H9 (cell line): ENCODE measurements at regions not wholly inside any gene's neighbourhood (a gene's known extent, or its start where the extent isn't known, plus 50 kb on each side); places are given as distances from the start of the nearest gene placed in this dataset.

ENCODE experiments used
- DNase-seq: peaks from one replicate; pipeline ENCODE4 v3.0.0-alpha.2; 2017
- H2AFZ ChIP-seq: one replicate; pipeline ENCODE4 v1.6.1; 2013; ENCODE audit warnings: mild to moderate bottlenecking, low read length, control low read depth, moderate library complexity
- H2AK5ac ChIP-seq: 2 replicates; pipeline ENCODE4 v1.6.1; 2013; ENCODE audit warnings: low read length, control low read depth, mixed read lengths; ENCODE audit not compliant: insufficient read length
- H2BK120ac ChIP-seq: one replicate; pipeline ENCODE4 v1.6.1; 2013; ENCODE audit warnings: low read depth, mild to moderate bottlenecking, low read length, control low read depth, inconsistent platforms; ENCODE audit not compliant: poor library complexity, severe bottlenecking
- H2BK12ac ChIP-seq: 2 replicates; pipeline ENCODE4 v1.6.1; 2013; ENCODE audit warnings: low read length, control low read depth, mixed read lengths, low read depth; ENCODE audit not compliant: insufficient read length
- H2BK15ac ChIP-seq: 2 replicates; pipeline ENCODE4 v1.6.1; 2013; ENCODE audit warnings: low read depth, low read length, control low read depth
- H2BK20ac ChIP-seq: one replicate; pipeline ENCODE4 v1.6.1; 2013; ENCODE audit warnings: low read depth, mild to moderate bottlenecking, low read length, control low read depth, inconsistent platforms; ENCODE audit not compliant: poor library complexity, severe bottlenecking
- H2BK5ac ChIP-seq: 2 replicates; pipeline ENCODE4 v1.6.1; 2013; ENCODE audit warnings: low read length, control low read depth, mixed read lengths; ENCODE audit not compliant: insufficient read length
- H3K14ac ChIP-seq: 2 replicates; pipeline ENCODE4 v1.6.1; 2013; ENCODE audit warnings: low read length, control low read depth; ENCODE audit not compliant: insufficient read depth
- H3K18ac ChIP-seq: 2 replicates; pipeline ENCODE4 v1.6.1; 2013; ENCODE audit warnings: low read depth, mild to moderate bottlenecking, mixed read lengths, low read length, control low read depth; ENCODE audit not compliant: insufficient read length
- H3K23ac ChIP-seq: 2 replicates; pipeline ENCODE4 v1.6.1; 2013; ENCODE audit warnings: low read length, control low read depth, mixed read lengths, low read depth; ENCODE audit not compliant: insufficient read length
- H3K23me2 ChIP-seq: 2 replicates; pipeline ENCODE4 v1.6.1; 2013; ENCODE audit warnings: low read depth, mild to moderate bottlenecking, mixed read lengths, low read length, control low read depth; ENCODE audit not compliant: insufficient read length, poor library complexity, severe bottlenecking
- H3K27ac ChIP-seq: 2 replicates; pipeline ENCODE4 v1.5.1; 2013; ENCODE audit warnings: low read length, control low read depth, mixed read lengths, low read depth; ENCODE audit not compliant: insufficient read length
- H3K27me3 ChIP-seq: 2 replicates; pipeline ENCODE4 v1.6.1; 2013; ENCODE audit warnings: low read length, control low read depth, inconsistent platforms; ENCODE audit not compliant: insufficient read depth
- H3K4ac ChIP-seq: 2 replicates; pipeline ENCODE4 v1.6.1; 2013; ENCODE audit warnings: low read depth, mild to moderate bottlenecking, control low read depth, inconsistent platforms, low read length, moderate library complexity
- H3K4me1 ChIP-seq: 2 replicates; pipeline ENCODE4 v1.6.1; 2013; ENCODE audit warnings: low read length, control low read depth, inconsistent platforms; ENCODE audit not compliant: insufficient read depth
- H3K4me2 ChIP-seq: 2 replicates; pipeline ENCODE4 v1.6.1; 2013; ENCODE audit warnings: low read length, control low read depth, mixed read lengths; ENCODE audit not compliant: insufficient read length, insufficient read depth
- H3K56ac ChIP-seq: 2 replicates; pipeline ENCODE4 v1.6.1; 2013; ENCODE audit warnings: low read depth, mild to moderate bottlenecking, mixed read lengths, low read length, control low read depth; ENCODE audit not compliant: insufficient read length
- H3K79me1 ChIP-seq: 2 replicates; pipeline ENCODE4 v1.6.1; 2013; ENCODE audit warnings: low read depth, mild to moderate bottlenecking, moderate library complexity, low read length, control low read depth, inconsistent platforms; ENCODE audit not compliant: insufficient read depth, poor library complexity, severe bottlenecking
- H3K79me2 ChIP-seq: 2 replicates; pipeline ENCODE4 v1.6.1; 2013; ENCODE audit warnings: low read length, control low read depth, inconsistent platforms; ENCODE audit not compliant: insufficient read depth
- H3K9ac ChIP-seq: 2 replicates; pipeline ENCODE4 v1.6.1; 2013; ENCODE audit warnings: low read length, control low read depth, mixed read lengths; ENCODE audit not compliant: insufficient read length; ENCODE audit errors: extremely low read depth
- H3K9me3 ChIP-seq: one replicate; pipeline ENCODE4 v1.6.1; 2013; ENCODE audit warnings: low read depth, low read length, inconsistent platforms; ENCODE audit not compliant: control insufficient read depth
- H3T11ph ChIP-seq: one replicate; pipeline ENCODE4 v1.6.1; 2013; ENCODE audit warnings: mild to moderate bottlenecking, low read length, control low read depth, inconsistent platforms
- H4K20me1 ChIP-seq: one replicate; pipeline ENCODE4 v1.6.1; 2013; ENCODE audit not compliant: control insufficient read depth, insufficient read length, insufficient read depth
- H4K5ac ChIP-seq: 2 replicates; pipeline ENCODE4 v1.6.1; 2013; ENCODE audit warnings: low read depth, mild to moderate bottlenecking, mixed read lengths, low read length, control low read depth; ENCODE audit not compliant: insufficient read length
- H4K8ac ChIP-seq: replicated peaks from 2 replicates; pipeline ENCODE4 v1.6.1; 2013; ENCODE audit warnings: low read length, control low read depth, mixed read lengths, low read depth; ENCODE audit not compliant: insufficient read length
- H4K91ac ChIP-seq: 2 replicates; pipeline ENCODE4 v1.6.1; 2013; ENCODE audit warnings: low read depth, mild to moderate bottlenecking, moderate library complexity, mixed read lengths, low read length, control low read depth; ENCODE audit not compliant: insufficient read length
- H3K27ac Mint-ChIP-seq, 3 experiments: 2 replicates in 2 of 3; 3 replicates in 1 of 3; pipeline ENCODE4 v1.8.0; 2020 to 2021; ENCODE audit warnings: mixed read lengths in 3 of 3, mild to moderate bottlenecking in 1 of 3, moderate library complexity in 1 of 3
- H3K27me3 Mint-ChIP-seq: 2 replicates; pipeline ENCODE4 v1.8.0; 2021; ENCODE audit warnings: low read depth, mild to moderate bottlenecking, moderate library complexity, mixed read lengths
- H3K36me3 Mint-ChIP-seq, 3 experiments: 2 replicates in 2 of 3; 3 replicates in 1 of 3; pipeline ENCODE4 v1.8.0; 2020 to 2021; ENCODE audit warnings: low read depth in 3 of 3, mixed read lengths in 3 of 3; ENCODE audit not compliant: insufficient read depth in 1 of 3
- H3K4me1 Mint-ChIP-seq, 2 experiments: 2 replicates each; pipeline ENCODE4 v1.8.0; 2020; ENCODE audit warnings: mixed read lengths in 2 of 2
- H3K4me3 Mint-ChIP-seq, 2 experiments: 2 replicates in 1 of 2; 3 replicates in 1 of 2; pipeline ENCODE4 v1.8.0; 2020 to 2021; ENCODE audit warnings: mild to moderate bottlenecking in 2 of 2, mixed read lengths in 2 of 2, moderate library complexity in 1 of 2
- H3K9me3 Mint-ChIP-seq, 2 experiments: 2 replicates in 1 of 2; 3 replicates in 1 of 2; pipeline ENCODE4 v1.8.0; 2020; ENCODE audit warnings: mild to moderate bottlenecking in 2 of 2, mixed read lengths in 2 of 2, moderate library complexity in 1 of 2
- WGBS: extraction: QIAGEN DNeasy Blood & Tissue Kit; methylation state at CpG from one replicate; pipeline ENCODE4 v1.1.7; 2013; ENCODE audit warnings: missing lambda C conversion rate, low lambda C conversion rate, mixed read lengths; ENCODE audit not compliant: insufficient read length; ENCODE audit errors: extremely low coverage; 5-methylcytosine and 5-hydroxymethylcytosine counted together
- TF ChIP-seq, protein P1 (sequence below): fragments of 200-600 bp; sonication (generic); conservative IDR thresholded peaks from 3 replicates; pipeline ENCODE4 v1.8.0; 2021; ENCODE audit warnings: antibody characterized with exemption, mild to moderate bottlenecking

DNA sequence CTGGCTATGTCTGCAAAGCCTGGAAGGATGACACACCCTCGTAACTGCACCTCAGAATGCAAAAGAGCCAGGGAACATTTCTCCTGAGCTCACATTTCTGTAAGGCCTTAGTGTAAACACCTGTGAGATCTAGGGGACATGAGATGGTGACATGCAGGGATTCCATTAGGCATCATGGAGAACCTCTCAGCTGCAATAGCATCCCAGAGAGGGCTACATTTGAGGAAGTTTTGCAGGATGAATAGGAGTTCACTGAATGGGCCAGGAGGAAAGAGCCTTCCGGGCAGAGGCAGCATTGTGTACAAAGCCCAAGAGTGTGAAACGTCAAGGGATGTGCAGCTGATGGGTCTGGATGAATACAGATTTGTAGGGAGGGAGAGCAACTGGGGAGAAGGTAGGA, 223.0 kb upstream of the RPL38 start:
- H3K27me3 ChIP-seq: no peaks in the 10 kb centered on the region
- Mint-ChIP-seq H3K9me3 (no peaks in the 10 kb centered on the region), H3K4me1 (peaks cover 30 to 55% of the 10 kb centered on the region in 2 experiments), H3K36me3 (peaks cover 0 to 6% (median 0%) of the 10 kb centered on the region in 3 experiments; a peak in 1 of 7 replicates), H3K4me3 (no peak overlapping the region), H3K27ac (no peak overlapping the region; a peak in 1 of 7 replicates), H3K27me3 (peaks cover 17% of the 10 kb centered on the region)
- H3K18ac ChIP-seq: no peak overlapping the region
- H3K79me2 ChIP-seq: no peaks in the 10 kb centered on the region
- no peak overlapping the region for H4K5ac ChIP-seq
- no peak for DNase-seq
- H4K20me1 ChIP-seq: no peaks in the 10 kb centered on the region
- H3K79me1 ChIP-seq: no peaks in the 10 kb centered on the region
- no peak overlapping the region for H3K9ac ChIP-seq
- no peak overlapping the region for H2BK20ac ChIP-seq
- H2BK5ac ChIP-seq: no peak overlapping the region
- H2AFZ ChIP-seq: no peak overlapping the region
- no peak overlapping the region for H3K4ac ChIP-seq
- TF ChIP-seq, protein P1, sequence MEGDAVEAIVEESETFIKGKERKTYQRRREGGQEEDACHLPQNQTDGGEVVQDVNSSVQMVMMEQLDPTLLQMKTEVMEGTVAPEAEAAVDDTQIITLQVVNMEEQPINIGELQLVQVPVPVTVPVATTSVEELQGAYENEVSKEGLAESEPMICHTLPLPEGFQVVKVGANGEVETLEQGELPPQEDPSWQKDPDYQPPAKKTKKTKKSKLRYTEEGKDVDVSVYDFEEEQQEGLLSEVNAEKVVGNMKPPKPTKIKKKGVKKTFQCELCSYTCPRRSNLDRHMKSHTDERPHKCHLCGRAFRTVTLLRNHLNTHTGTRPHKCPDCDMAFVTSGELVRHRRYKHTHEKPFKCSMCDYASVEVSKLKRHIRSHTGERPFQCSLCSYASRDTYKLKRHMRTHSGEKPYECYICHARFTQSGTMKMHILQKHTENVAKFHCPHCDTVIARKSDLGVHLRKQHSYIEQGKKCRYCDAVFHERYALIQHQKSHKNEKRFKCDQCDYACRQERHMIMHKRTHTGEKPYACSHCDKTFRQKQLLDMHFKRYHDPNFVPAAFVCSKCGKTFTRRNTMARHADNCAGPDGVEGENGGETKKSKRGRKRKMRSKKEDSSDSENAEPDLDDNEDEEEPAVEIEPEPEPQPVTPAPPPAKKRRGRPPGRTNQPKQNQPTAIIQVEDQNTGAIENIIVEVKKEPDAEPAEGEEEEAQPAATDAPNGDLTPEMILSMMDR: no peak
- H4K8ac ChIP-seq: no peak overlapping the region
- no peaks in the 10 kb centered on the region; the same call in 1 of the 2 replicates for H3K4me1 ChIP-seq
- no peak overlapping the region for H4K91ac ChIP-seq
- H3T11ph ChIP-seq: no peak overlapping the region
- H2BK15ac ChIP-seq: no peak overlapping the region
- H2BK12ac ChIP-seq: no peak overlapping the region
- no peak overlapping the region for H3K56ac ChIP-seq
- H2AK5ac ChIP-seq: no peak overlapping the region
- WGBS: no CpG with 5 or more reads among the region's 3 CpGs
- no peak overlapping the region for H3K14ac ChIP-seq
- H3K27ac ChIP-seq: no peak overlapping the region
- no peak overlapping the region for H3K23ac ChIP-seq
- no peak overlapping the region for H3K4me2 ChIP-seq
- no peaks in the 10 kb centered on the region for H3K23me2 ChIP-seq
- no peak overlapping the region for H2BK120ac ChIP-seq
- H3K9me3 ChIP-seq: no peaks in the 10 kb centered on the region
